ENCODE measurements at regions not wholly inside any gene's neighbourhood (a gene's known extent, or its start where the extent isn't known, plus 50 kb on each side); places are given as distances from the start of the nearest gene placed in this dataset.

DNA sequence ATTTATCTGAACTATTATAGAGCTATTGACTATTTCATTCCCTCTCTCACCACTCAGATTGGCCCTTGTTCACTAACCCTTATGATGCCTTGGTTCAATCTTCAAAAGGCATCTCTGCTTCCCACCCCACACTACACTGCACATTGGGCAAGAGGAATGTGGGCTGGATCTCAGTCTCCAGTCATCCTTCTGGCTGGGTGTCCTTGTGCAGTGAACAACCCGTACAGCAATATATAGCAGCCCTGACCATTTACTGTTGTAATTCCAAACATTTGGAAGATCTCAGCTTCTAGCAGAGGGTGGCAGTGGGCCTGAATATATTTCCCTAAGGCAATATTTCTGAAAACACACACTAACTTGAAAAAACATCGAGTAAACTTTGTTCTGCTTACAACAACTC lies 199.2 kb upstream of the GDNF start:
- no peaks in the 10 kb centered on the region for H3K9me1 ChIP-seq (ENCODE audit: insufficient read depth, low read length)
- no peak overlapping the region for H4K5ac ChIP-seq (ENCODE audit: low read depth, low read length)
- CTCF ChIA-PET = no interaction called here
- no peak for TF ChIP-seq POLR2A (IDR thresholded peaks at IDR 0.05; ENCODE audit: low read depth, low read length)
- no peak for TF ChIP-seq SMC3 (IDR thresholded peaks at IDR 0.05; ENCODE audit: low read depth, low read length)
- no peak overlapping the region for H4K8ac ChIP-seq (ENCODE audit: low read depth in 2 of 2, low read length in 2 of 2)
- no peaks in the 10 kb centered on the region for H3K79me1 ChIP-seq (ENCODE audit: low read depth in 1 of 2, low read length in 2 of 2)
- no peak overlapping the region for H2AK9ac ChIP-seq (replicated peaks; ENCODE audit: low read depth, low read length, poor library complexity)
- no CpG with 5 or more reads among the region's 2 CpGs for WGBS, 2 experiments (ENCODE audit: extremely low coverage in 2 of 2, insufficient read length in 1 of 2)
- no peak overlapping the region for H2BK5ac ChIP-seq (ENCODE audit: low read depth, low read length, poor library complexity, severe bottlenecking)
- H3K4ac ChIP-seq (ENCODE audit: low read depth, low read length) = no peak overlapping the region
- H3K27ac ChIP-seq (ENCODE audit: insufficient read depth, low read length) = no peak overlapping the region
- no peaks in the 10 kb centered on the region for H3K4me1 ChIP-seq (ENCODE audit: control insufficient read depth, insufficient read depth, low read length)
- intact Hi-C loops (cut with micrococcal nuclease) = no loop called here
- no peak overlapping the region for H3K4me2 ChIP-seq (ENCODE audit: low read depth, low read length)
- H2BK15ac ChIP-seq (ENCODE audit: low read depth, low read length) = no peak overlapping the region
- H3K9ac ChIP-seq (ENCODE audit: low read depth, low read length) = no peak overlapping the region
- POLR2A ChIA-PET (ENCODE audit: unreplicated experiment) = no interaction called here
- H3K4me3 ChIP-seq (ENCODE audit: insufficient read depth, low read depth, low read length) = no peak overlapping the region
- no peak overlapping the region for H2AK5ac ChIP-seq (ENCODE audit: low read depth, low read length)
- H3K14ac ChIP-seq (replicated peaks; ENCODE audit: low read depth, low read length) = no peak overlapping the region
- no peak overlapping the region for H4K91ac ChIP-seq (ENCODE audit: insufficient read depth, low read depth, low read length)
- no peaks in the 10 kb centered on the region for H3K36me3 ChIP-seq (ENCODE audit: control insufficient read depth, insufficient read depth, low read length)
- H3K18ac ChIP-seq (ENCODE audit: low read depth, low read length) = no peak overlapping the region
- H3K56ac ChIP-seq (ENCODE audit: extremely low read depth, insufficient read depth, low read length) = no peak overlapping the region
- H2BK20ac ChIP-seq (ENCODE audit: low read depth, low read length) = no peak overlapping the region
- H4K20me1 ChIP-seq (ENCODE audit: insufficient read depth, low read length) = no peaks in the 10 kb centered on the region
- no peak overlapping the region for H2BK120ac ChIP-seq (ENCODE audit: low read depth, low read length)
- no peak overlapping the region for H3K23ac ChIP-seq (ENCODE audit: low read depth, low read length)
- dilution Hi-C loops (cut with HindIII; ENCODE audit: low sequenced_read_pairs, unreplicated experiment) = no loop called here
- DNase-seq (no peak), ATAC-seq (ENCODE audit: low read depth) (no peak)
- no peaks in the 10 kb centered on the region for H3K9me3 ChIP-seq (ENCODE audit: control insufficient read depth, insufficient read depth, low read length)
- H3K27me3 ChIP-seq (ENCODE audit: control insufficient read depth, insufficient read depth, low read length) = peaks cover 1% of the 10 kb centered on the region
- no peak overlapping the region for H2AFZ ChIP-seq (replicated peaks; ENCODE audit: low read length, poor library complexity)
- in situ Hi-C loops (cut with MboI; ENCODE audit: low sequenced_read_pairs) = no loop called here
- BruUV-seq (replicated peaks) = no TSS peak
